ENCODE measurements at regions not wholly inside any gene's neighbourhood (a gene's known extent, or its start where the extent isn't known, plus 50 kb on each side); places are given as distances from the start of the nearest gene placed in this dataset.

DNA sequence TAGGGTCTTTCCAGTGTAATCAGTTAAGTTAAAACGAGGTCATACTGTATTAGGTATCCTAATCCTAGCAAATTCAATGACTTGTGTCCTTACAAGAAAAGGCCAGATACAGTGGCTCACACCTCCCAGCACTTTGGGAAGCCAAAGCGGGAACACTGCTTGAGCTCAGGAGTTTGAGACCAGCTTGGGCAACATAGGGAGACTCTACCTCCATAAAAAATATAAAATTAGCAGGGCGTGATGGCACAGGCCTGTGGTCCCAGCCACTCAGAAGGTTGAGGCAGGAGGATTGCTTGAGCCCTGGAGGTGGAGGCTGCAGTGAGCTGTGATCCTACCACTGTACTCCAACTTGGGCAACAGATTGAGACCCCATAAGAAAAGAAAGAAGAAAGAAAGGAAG, 61.1 kb downstream of the CXCL12 start:
- no peak overlapping the region for H3K4me2 ChIP-seq (ENCODE audit: low read depth, low read length)
- no peaks in the 10 kb centered on the region for H3K36me3 ChIP-seq (replicated peaks; ENCODE audit: insufficient read depth, low read length)
- H4K20me1 ChIP-seq (ENCODE audit: insufficient read depth, low read length) = no peaks in the 10 kb centered on the region
- H3K27me3 ChIP-seq (replicated peaks; ENCODE audit: insufficient read depth, low read length) = no peaks in the 10 kb centered on the region
- H3K9me3 ChIP-seq (replicated peaks; ENCODE audit: insufficient read depth, low read length) = no peaks in the 10 kb centered on the region
- H3F3A ChIP-seq (ENCODE audit: insufficient read depth, low read length) = no peaks in the 10 kb centered on the region
- TF ChIP-seq EZH2 (optimal IDR thresholded peaks at IDR 0.05; ENCODE audit: low read depth, low read length) (no peak), EZH2phosphoT487 (IDR thresholded peaks at IDR 0.05; ENCODE audit: low read length) (no peak)
- H3K9ac ChIP-seq (ENCODE audit: low read length) = no peak overlapping the region
- no peak overlapping the region for H3K27ac ChIP-seq (ENCODE audit: low read length)
- H3K4me1 ChIP-seq (ENCODE audit: low read length) = no peaks in the 10 kb centered on the region
- DNase-seq = no peak
- H2AFZ ChIP-seq (ENCODE audit: low read length) = no peak overlapping the region
- no peaks in the 10 kb centered on the region for H3K9me2 ChIP-seq (replicated peaks; ENCODE audit: insufficient read depth, low read length)
- H3K4me3 ChIP-seq (ENCODE audit: low read length) = no peak overlapping the region
- no peaks in the 10 kb centered on the region for H3K79me2 ChIP-seq (ENCODE audit: low read length)

DNA sequence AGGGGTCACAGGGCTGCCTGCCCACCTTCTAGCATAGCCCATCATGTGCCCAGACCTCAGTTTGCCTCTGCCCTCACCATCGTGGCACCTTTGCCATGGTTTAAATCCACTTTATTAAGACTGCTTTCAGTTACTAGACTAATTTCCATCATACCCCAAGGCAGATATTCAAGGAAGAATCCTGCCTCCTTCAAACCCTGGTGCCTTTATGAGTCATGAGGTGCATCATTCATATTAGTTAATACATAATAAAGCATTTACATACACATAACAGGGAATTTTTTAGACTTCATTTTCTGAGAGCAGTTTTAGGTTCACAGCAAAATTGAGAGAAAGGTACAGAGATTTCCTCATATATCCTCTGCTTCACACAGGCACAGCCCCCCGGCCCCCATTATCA, 62.8 kb downstream of the CXCL12 start:
- Histone ChIP-seq H3K9me3 (replicated peaks; ENCODE audit: insufficient read depth, low read length) (no peaks in the 10 kb centered on the region), H3K4me2 (ENCODE audit: low read depth, low read length) (no peak overlapping the region), H3K4me1 (ENCODE audit: low read length) (no peaks in the 10 kb centered on the region), H3K9ac (ENCODE audit: low read length) (no peak overlapping the region), H3F3A (ENCODE audit: insufficient read depth, low read length) (no peaks in the 10 kb centered on the region), H3K27ac (ENCODE audit: low read length) (no peak overlapping the region), H3K9me2 (replicated peaks; ENCODE audit: insufficient read depth, low read length) (no peaks in the 10 kb centered on the region), H3K27me3 (replicated peaks; ENCODE audit: insufficient read depth, low read length) (no peaks in the 10 kb centered on the region), H3K4me3 (ENCODE audit: low read length) (no peak overlapping the region), H3K79me2 (ENCODE audit: low read length) (no peaks in the 10 kb centered on the region), H3K36me3 (replicated peaks; ENCODE audit: insufficient read depth, low read length) (no peaks in the 10 kb centered on the region), H4K20me1 (ENCODE audit: insufficient read depth, low read length) (no peaks in the 10 kb centered on the region), H2AFZ (ENCODE audit: low read length) (no peak overlapping the region)
- no peak for DNase-seq
- TF ChIP-seq CTCF (IDR thresholded peaks at IDR 0.05; ENCODE audit: low read length) = no peak

- TF ChIP-seq EZH2phosphoT487 (IDR thresholded peaks at IDR 0.05; ENCODE audit: low read length) (no peak), CTCF (IDR thresholded peaks at IDR 0.05; ENCODE audit: low read length) (no peak), EZH2 (optimal IDR thresholded peaks at IDR 0.05; ENCODE audit: low read depth, low read length) (no peak)
- no peaks in the 10 kb centered on the region for H4K20me1 ChIP-seq (ENCODE audit: insufficient read depth, low read length)
- no peaks in the 10 kb centered on the region for H3K27me3 ChIP-seq (replicated peaks; ENCODE audit: insufficient read depth, low read length)
- H3K79me2 ChIP-seq (ENCODE audit: low read length) = no peaks in the 10 kb centered on the region
- no peaks in the 10 kb centered on the region for H3K4me1 ChIP-seq (ENCODE audit: low read length)
- no peaks in the 10 kb centered on the region for H3K9me3 ChIP-seq (replicated peaks; ENCODE audit: insufficient read depth, low read length)
- no peak overlapping the region for H2AFZ ChIP-seq (ENCODE audit: low read length)
- no peak overlapping the region for H3K9ac ChIP-seq (ENCODE audit: low read length)
- no peak overlapping the region for H3K4me2 ChIP-seq (ENCODE audit: low read depth, low read length)
- H3K36me3 ChIP-seq (replicated peaks; ENCODE audit: insufficient read depth, low read length) = no peaks in the 10 kb centered on the region
- DNase-seq = no peak
- H3K4me3 ChIP-seq (ENCODE audit: low read length) = no peak overlapping the region
- no peaks in the 10 kb centered on the region for H3K9me2 ChIP-seq (replicated peaks; ENCODE audit: insufficient read depth, low read length)
- H3K27ac ChIP-seq (ENCODE audit: low read length) = no peak overlapping the region
- H3F3A ChIP-seq (ENCODE audit: insufficient read depth, low read length) = no peaks in the 10 kb centered on the region
Observed at GRCh38 chr10:44320756-44321155, 64.1 kb downstream of the CXCL12 start.

DNA sequence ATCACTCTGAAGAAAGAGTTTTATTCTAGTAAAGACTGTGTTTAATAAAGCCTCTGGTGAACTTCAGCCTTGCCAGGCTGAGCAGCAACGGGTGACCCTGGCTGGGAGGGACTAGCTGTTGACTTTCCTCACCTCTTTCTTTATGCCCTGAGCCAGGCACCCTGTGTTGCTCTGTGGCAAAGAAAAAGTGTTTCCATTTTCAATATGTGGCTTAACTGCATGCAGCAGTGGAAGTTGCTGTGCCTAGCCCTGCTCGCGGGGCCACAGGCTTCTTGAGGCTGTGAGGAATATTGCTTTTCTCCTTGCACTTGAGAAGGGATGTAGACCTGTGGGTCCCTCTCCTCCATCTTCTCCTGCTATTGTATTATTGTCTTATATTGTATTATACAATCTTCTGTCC, 67.0 kb downstream of the CXCL12 start:
- no peak overlapping the region for H3K27ac ChIP-seq (ENCODE audit: low read length)
- H3K9ac ChIP-seq (ENCODE audit: low read length) = no peak overlapping the region
- no peaks in the 10 kb centered on the region for H3K9me2 ChIP-seq (replicated peaks; ENCODE audit: insufficient read depth, low read length)
- H3K4me3 ChIP-seq (ENCODE audit: low read length) = no peak overlapping the region
- no peak for TF ChIP-seq EZH2phosphoT487 (IDR thresholded peaks at IDR 0.05; ENCODE audit: low read length)
- TF ChIP-seq EZH2 (optimal IDR thresholded peaks at IDR 0.05; ENCODE audit: low read depth, low read length) = no peak
- TF ChIP-seq CTCF (IDR thresholded peaks at IDR 0.05; ENCODE audit: low read length) = no peak
- no peaks in the 10 kb centered on the region for H3K36me3 ChIP-seq (replicated peaks; ENCODE audit: insufficient read depth, low read length)
- DNase-seq = no peak
- H3K4me2 ChIP-seq (ENCODE audit: low read depth, low read length) = no peak overlapping the region
- no peaks in the 10 kb centered on the region for H3K9me3 ChIP-seq (replicated peaks; ENCODE audit: insufficient read depth, low read length)
- H3K79me2 ChIP-seq (ENCODE audit: low read length) = no peaks in the 10 kb centered on the region
- H3K27me3 ChIP-seq (replicated peaks; ENCODE audit: insufficient read depth, low read length) = no peaks in the 10 kb centered on the region
- H3K4me1 ChIP-seq (ENCODE audit: low read length) = no peaks in the 10 kb centered on the region
- no peak overlapping the region for H2AFZ ChIP-seq (ENCODE audit: low read length)
- H3F3A ChIP-seq (ENCODE audit: insufficient read depth, low read length) = no peaks in the 10 kb centered on the region
- H4K20me1 ChIP-seq (ENCODE audit: insufficient read depth, low read length) = no peaks in the 10 kb centered on the region
